GM12872 (cell line): ENCODE measurements at regions not wholly inside any gene's neighbourhood (a gene's known extent, or its start where the extent isn't known, plus 50 kb on each side); places are given as distances from the start of the nearest gene placed in this dataset.

Experiments
- CTCF ChIP-seq: IDR thresholded peaks from 3 replicates; pipeline ENCODE4 v1.5.1; 2011; ENCODE audit warnings: low read depth, mild to moderate bottlenecking, low read length, moderate library complexity; ENCODE audit not compliant: insufficient read depth

GRCh38 chr9:42550789-42551357 is 367.4 kb downstream of the SPATA31A6 start:
- TF ChIP-seq CTCF, result peak; percentile 26; the same call in 1 of the 3 replicates
